Large intestine (tissue), 3 donors: ENCODE measurements at regions not wholly inside any gene's neighbourhood (a gene's known extent, or its start where the extent isn't known, plus 50 kb on each side); places are given as distances from the start of the nearest gene placed in this dataset.
"Not testable (repeated sequence)": the region's sequence is repeated elsewhere in the genome, so short reads cannot be mapped to it uniquely, and the experiment has no call there.

Experiments used
- DNase-seq, 2 donors: peaks; one replicate each; pipeline versions ENCODE4 v3.0.0 to v3.0.0-alpha.2; 2013
- H3K27ac ChIP-seq: one replicate; pipeline ENCODE4 v1.5.1; 2013; ENCODE audit warnings: low read length
- H3K27me3 ChIP-seq: 2 replicates; pipeline ENCODE4 v1.6.1; 2013; ENCODE audit warnings: low read length; ENCODE audit not compliant: control insufficient read depth, insufficient read depth
- H3K36me3 ChIP-seq: 2 replicates; pipeline ENCODE4 v1.6.1; 2013; ENCODE audit warnings: low read length; ENCODE audit not compliant: control insufficient read depth, insufficient read depth
- H3K4me1 ChIP-seq: one replicate; pipeline ENCODE4 v1.6.1; 2013; ENCODE audit warnings: low read length; ENCODE audit not compliant: control insufficient read depth, insufficient read depth
- H3K4me3 ChIP-seq: one replicate; pipeline ENCODE4 v1.5.1; 2013; ENCODE audit warnings: low read length
- H3K9me3 ChIP-seq: one replicate; pipeline ENCODE4 v1.6.1; 2013; ENCODE audit warnings: mild to moderate bottlenecking, low read depth, low read length, moderate library complexity; ENCODE audit not compliant: control insufficient read depth
- WGBS: methylation state at CpG from one replicate; pipeline ENCODE4 v1.1.5; 2013; ENCODE audit warnings: low lambda C conversion rate; ENCODE audit not compliant: insufficient coverage; 5-methylcytosine and 5-hydroxymethylcytosine counted together

DNA sequence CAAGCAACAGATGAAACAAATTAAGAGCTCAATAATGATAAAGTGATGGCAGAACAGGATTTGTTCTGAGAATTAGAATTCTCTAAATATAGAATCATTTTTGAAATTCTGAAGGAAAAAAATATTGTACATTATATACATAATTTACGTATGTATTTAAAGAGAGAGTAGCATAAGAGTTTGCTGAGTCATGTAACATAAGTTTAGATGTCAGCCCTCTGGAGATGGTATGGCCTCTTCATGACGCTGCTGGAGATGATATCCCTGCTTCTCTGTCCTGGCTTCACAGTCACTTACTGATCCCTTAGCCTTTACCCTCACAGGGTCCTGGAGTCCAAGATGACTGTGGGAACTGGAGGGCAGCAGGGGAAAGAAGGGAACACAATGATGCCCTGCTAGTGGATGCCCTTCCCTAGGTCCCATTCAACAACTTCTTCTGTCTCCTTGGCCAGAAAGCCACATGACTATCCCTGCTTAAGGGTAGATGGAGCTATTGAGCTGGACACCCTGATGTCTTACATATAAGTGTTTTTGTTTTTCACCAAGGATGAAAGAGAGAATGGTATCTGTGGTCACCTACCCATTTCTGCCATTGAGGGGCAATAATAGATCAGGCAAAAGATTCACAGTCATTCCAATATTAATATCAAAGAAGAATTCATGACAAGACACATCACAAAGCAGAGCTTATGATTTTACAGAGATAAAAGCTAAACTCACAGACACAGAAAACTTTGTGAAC is 753.1 kb downstream of the TBC1D22A start:
- no peaks in the 10 kb centered on the region for H3K36me3 ChIP-seq
- no peaks in the 10 kb centered on the region for H3K27me3 ChIP-seq
- WGBS: no CpG with 5 or more reads among the region's 2 CpGs
- no peak for DNase-seq
- H3K9me3 ChIP-seq: no peaks in the 10 kb centered on the region
- no peak overlapping the region for H3K27ac ChIP-seq
- H3K4me1 ChIP-seq: no peaks in the 10 kb centered on the region
- H3K4me3 ChIP-seq: no peak overlapping the region

DNA sequence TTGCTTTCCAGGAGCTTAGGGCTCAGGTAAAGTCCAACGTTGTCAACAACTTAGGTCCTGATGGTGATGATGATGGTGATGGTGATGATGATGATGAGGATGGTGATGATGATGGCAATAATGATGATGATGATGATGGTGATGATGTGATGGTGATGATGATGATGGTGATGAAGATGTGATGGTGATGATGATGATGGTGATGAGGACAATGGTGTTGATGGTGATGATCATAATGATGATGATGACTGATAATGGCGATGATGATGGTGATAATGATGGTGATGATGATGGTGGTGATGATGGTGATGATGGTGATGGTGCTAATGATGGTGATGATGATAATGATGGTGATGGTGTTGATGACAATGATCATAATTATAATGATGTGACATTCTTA is 750.2 kb downstream of the TBC1D22A start:
- Histone ChIP-seq H3K27me3 (no peaks in the 10 kb centered on the region), H3K36me3 (no peaks in the 10 kb centered on the region), H3K4me3 (no peak overlapping the region), H3K4me1 (no peaks in the 10 kb centered on the region), H3K9me3 (no peaks in the 10 kb centered on the region), H3K27ac (no peak overlapping the region)
- 100% methylated on average over 1 of the region's 2 CpGs for WGBS
- DNase-seq: no peak

DNA sequence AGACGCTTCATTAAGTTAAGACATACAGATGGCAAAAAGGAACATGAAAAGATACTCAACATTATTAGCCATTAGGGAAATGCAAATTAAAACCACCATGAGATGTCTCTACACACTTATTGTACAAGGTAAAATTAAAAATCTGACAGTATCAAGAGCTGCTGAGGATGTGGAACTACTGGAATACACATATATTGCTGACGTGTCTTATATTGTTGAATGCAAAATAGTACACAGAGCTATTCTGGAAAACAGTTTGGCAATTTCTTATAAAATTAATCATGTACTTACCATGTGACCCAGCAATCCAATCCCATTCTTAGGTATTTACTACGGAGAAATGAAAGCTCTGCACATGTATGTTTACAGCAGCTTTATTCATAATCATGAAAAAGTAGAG is 742.5 kb downstream of the TBC1D22A start:
- H3K27me3 ChIP-seq: no peaks in the 10 kb centered on the region
- no peaks in the 10 kb centered on the region for H3K9me3 ChIP-seq
- WGBS: 73% methylated on average over 2 of the region's 3 CpGs
- no peak for DNase-seq
- H3K4me1 ChIP-seq: no peaks in the 10 kb centered on the region
- no peak overlapping the region for H3K27ac ChIP-seq
- no peak overlapping the region for H3K4me3 ChIP-seq
- no peaks in the 10 kb centered on the region for H3K36me3 ChIP-seq

DNA sequence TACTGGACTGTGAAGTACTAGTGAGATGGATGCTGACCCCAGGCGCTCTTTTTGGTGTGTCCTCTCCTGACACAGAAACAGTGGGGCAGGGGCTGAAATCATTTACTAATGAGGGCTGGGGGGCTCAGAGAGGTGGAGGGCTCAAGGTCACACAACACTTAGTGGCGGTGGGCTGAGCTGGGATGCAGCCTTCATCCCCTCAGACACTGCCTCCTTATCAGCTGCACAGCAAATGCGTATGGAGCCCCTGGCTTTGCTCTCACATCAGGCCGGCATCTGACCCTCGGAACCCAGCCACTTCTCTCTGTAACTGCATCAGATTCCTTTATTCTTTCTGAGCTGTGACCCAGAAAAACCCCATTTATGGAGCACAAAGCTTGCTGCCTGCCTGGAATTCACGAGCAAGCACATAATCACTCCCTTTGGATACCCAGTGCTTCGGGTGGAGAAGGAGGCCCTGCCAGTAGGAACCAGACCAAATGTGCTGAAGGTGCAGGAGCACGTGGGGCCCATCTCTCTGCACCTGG is 736.6 kb downstream of the TBC1D22A start:
- Histone ChIP-seq H3K27ac (no peak overlapping the region), H3K4me1 (no peaks in the 10 kb centered on the region), H3K27me3 (no peaks in the 10 kb centered on the region), H3K9me3 (no peaks in the 10 kb centered on the region), H3K4me3 (no peak overlapping the region), H3K36me3 (no peaks in the 10 kb centered on the region)
- no peak for DNase-seq
- WGBS: no CpG with 5 or more reads among the region's 8 CpGs

- Histone ChIP-seq H3K4me1 (no peaks in the 10 kb centered on the region), H3K9me3 (no peaks in the 10 kb centered on the region), H3K36me3 (no peaks in the 10 kb centered on the region), H3K4me3 (no peak overlapping the region), H3K27me3 (no peaks in the 10 kb centered on the region), H3K27ac (no peak overlapping the region)
- no CpG with 5 or more reads among the region's 7 CpGs for WGBS
- no peak for DNase-seq
These were observed 735.2 kb downstream of the TBC1D22A start for GRCh38 chr22:47497666-47498065.

GRCh38 chr22:47495110-47495509 is 732.7 kb downstream of the TBC1D22A start:
- 71% methylated on average over 1 of the region's 1 CpG for WGBS
- no peak overlapping the region for H3K27ac ChIP-seq

DNA sequence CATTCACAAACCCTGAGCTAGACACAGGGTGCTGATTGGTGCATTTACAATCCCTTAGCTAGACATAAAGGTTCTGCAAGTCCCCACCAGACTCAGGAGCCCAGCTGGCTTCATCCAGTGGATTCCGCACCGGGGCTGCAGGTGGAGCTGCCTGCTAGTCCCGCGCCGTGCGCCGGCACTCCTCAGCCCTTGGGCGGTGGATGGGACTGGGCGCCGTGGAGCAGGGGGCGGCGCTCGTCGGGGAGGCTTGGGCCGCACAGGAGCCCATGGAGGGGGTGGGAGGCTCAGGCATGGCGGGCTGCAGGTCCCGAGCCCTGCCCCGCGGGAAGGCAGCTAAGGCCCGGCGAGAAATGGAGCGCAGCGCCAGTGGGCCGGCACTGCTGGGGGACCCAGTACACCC is 725.7 kb downstream of the TBC1D22A start:
- H3K36me3 ChIP-seq, H3K9me3 ChIP-seq, H3K27me3 ChIP-seq, H3K27ac ChIP-seq, H3K4me1 ChIP-seq, DNase-seq, H3K4me3 ChIP-seq: not testable (repeated sequence)
- no CpG with 5 or more reads among the region's 24 CpGs for WGBS

More at GRCh38 chr22:47495110-47495509, 732.7 kb downstream of the TBC1D22A start:
- DNase-seq: no peak
- no peaks in the 10 kb centered on the region for H3K36me3 ChIP-seq
- H3K9me3 ChIP-seq: no peaks in the 10 kb centered on the region
- no peak overlapping the region for H3K4me3 ChIP-seq
- no peaks in the 10 kb centered on the region for H3K27me3 ChIP-seq
- H3K4me1 ChIP-seq: no peaks in the 10 kb centered on the region

- H3K4me3 ChIP-seq: no peak overlapping the region
- no peak for DNase-seq
- H3K27ac ChIP-seq: no peak overlapping the region
- no peaks in the 10 kb centered on the region for H3K9me3 ChIP-seq
- 71% methylated on average over 2 of the region's 15 CpGs for WGBS
- no peaks in the 10 kb centered on the region for H3K27me3 ChIP-seq
- H3K4me1 ChIP-seq: no peaks in the 10 kb centered on the region
- no peaks in the 10 kb centered on the region for H3K36me3 ChIP-seq
These were observed 724.3 kb downstream of the TBC1D22A start for GRCh38 chr22:47486569-47487312.

- WGBS: no CpG with 5 or more reads among the region's 4 CpGs
- Histone ChIP-seq H3K4me1 (no peaks in the 10 kb centered on the region), H3K27me3 (no peaks in the 10 kb centered on the region), H3K4me3 (no peak overlapping the region), H3K9me3 (no peaks in the 10 kb centered on the region), H3K27ac (no peak overlapping the region), H3K36me3 (no peaks in the 10 kb centered on the region)
- no peak for DNase-seq
These were observed 722.6 kb downstream of the TBC1D22A start for GRCh38 chr22:47484960-47485569.

DNA sequence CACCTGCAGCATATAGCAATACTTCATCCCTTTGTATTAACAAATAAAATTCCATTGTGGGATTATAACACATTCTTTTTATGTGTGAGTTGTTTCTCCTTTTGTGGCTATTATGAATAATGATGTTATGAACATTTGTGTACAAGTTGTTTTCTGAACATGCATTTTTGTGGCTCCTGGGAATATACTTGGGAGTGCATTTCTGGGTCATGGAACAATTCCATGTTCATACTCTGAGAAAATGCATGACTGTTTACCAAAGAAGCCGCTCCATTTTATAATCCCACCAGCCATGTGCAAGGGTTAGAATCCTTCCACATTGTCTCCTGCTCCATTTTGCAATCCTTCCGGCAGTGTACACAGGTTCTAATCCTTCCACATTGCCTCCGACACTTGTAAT is 713.8 kb downstream of the TBC1D22A start:
- WGBS: no CpG with 5 or more reads among the region's 3 CpGs
- Histone ChIP-seq H3K9me3 (no peaks in the 10 kb centered on the region), H3K27ac (no peak overlapping the region), H3K4me3 (no peak overlapping the region), H3K27me3 (no peaks in the 10 kb centered on the region), H3K4me1 (no peaks in the 10 kb centered on the region), H3K36me3 (no peaks in the 10 kb centered on the region)
- no peak for DNase-seq
